ENCODE measurements at regions not wholly inside any gene's neighbourhood (a gene's known extent, or its start where the extent isn't known, plus 50 kb on each side); places are given as distances from the start of the nearest gene placed in this dataset.

GRCh38 chrX:116339407-116339806 is 97.0 kb upstream of the SLC6A14 start:
- TF ChIP-seq CTCF (IDR thresholded peaks at IDR 0.05; ENCODE audit: insufficient read depth, low read depth, low read length) (no peak), EZH2 (IDR thresholded peaks at IDR 0.05; ENCODE audit: insufficient read depth, low read length) (no peak)

All from astrocyte (in vitro differentiated cells and primary cell).